Upper lobe of left lung (tissue), 4 donors: ENCODE measurements at regions not wholly inside any gene's neighbourhood (a gene's known extent, or its start where the extent isn't known, plus 50 kb on each side); places are given as distances from the start of the nearest gene placed in this dataset.

Experiments used
- CTCF ChIP-seq, 6 experiments: fragments of 450-650 bp in 4 of 6; fragments of 200-600 bp in 2 of 6; sonication (generic) in 2 of 6; IDR thresholded peaks; one replicate each; pipeline ENCODE4 v1.5.1; 2016 to 2019; ENCODE audit warnings: antibody characterized with exemption in 6 of 6
- EP300 ChIP-seq, 4 donors: sonication (generic); formaldehyde crosslinking; IDR thresholded peaks; one replicate each; pipeline ENCODE4 v1.5.1; 2017; ENCODE audit warnings: antibody characterized with exemption in 4 of 4, control low read depth in 2 of 4
- POLR2A ChIP-seq, 4 donors: fragments of 450-650 bp; IDR thresholded peaks; one replicate each; pipeline ENCODE4 v1.5.1; 2016 to 2017; ENCODE audit warnings: antibody characterized with exemption in 4 of 4, mild to moderate bottlenecking in 2 of 4
- POLR2AphosphoS5 ChIP-seq, 2 donors: sonication (generic); formaldehyde crosslinking; IDR thresholded peaks; one replicate each; pipeline ENCODE4 v1.5.1; 2017; ENCODE audit warnings: antibody characterized with exemption in 2 of 2

GRCh38 chr9:23938908-23939307 is 112.9 kb upstream of the ELAVL2 start:
- no peak for TF ChIP-seq POLR2A (IDR thresholded peaks at IDR 0.05)
- TF ChIP-seq CTCF (IDR thresholded peaks at IDR 0.05), result no peak
- no peak for TF ChIP-seq POLR2AphosphoS5 (IDR thresholded peaks at IDR 0.05)
- TF ChIP-seq EP300 (IDR thresholded peaks at IDR 0.05), result no peak
